HCT116 (cell line): ENCODE measurements at regions not wholly inside any gene's neighbourhood (a gene's known extent, or its start where the extent isn't known, plus 50 kb on each side); places are given as distances from the start of the nearest gene placed in this dataset.

Experiments used
- CBX3 ChIP-seq: IDR thresholded peaks from 2 replicates; pipeline ENCODE4 v1.6.1; 2012; ENCODE audit warnings: low read depth
- EGR1 ChIP-seq: IDR thresholded peaks from 2 replicates; pipeline ENCODE4 v1.6.1; 2012; ENCODE audit warnings: low read depth
- ELF1 ChIP-seq: IDR thresholded peaks from 2 replicates; pipeline ENCODE4 v1.6.1; 2012; ENCODE audit warnings: low read depth, borderline replicate concordance
- EZH2phosphoT487 ChIP-seq: fragments of 200-600 bp; IDR thresholded peaks from 2 replicates; pipeline ENCODE4 v1.6.1; 2018; ENCODE audit warnings: antibody characterized with exemption, borderline replicate concordance
- POLR2A ChIP-seq: IDR thresholded peaks from 2 replicates; pipeline ENCODE4 v1.7.0; 2011; ENCODE audit warnings: borderline replicate concordance; ENCODE audit not compliant: insufficient read depth, insufficient read length; ENCODE audit errors: extremely low read depth
- POLR2AphosphoS5 ChIP-seq: IDR thresholded peaks from 2 replicates; pipeline ENCODE4 v1.6.1; 2011; ENCODE audit warnings: mild to moderate bottlenecking, low read depth, low read length, moderate library complexity
- RAD21 ChIP-seq: IDR thresholded peaks from 2 replicates; pipeline ENCODE4 v1.6.1; 2012; ENCODE audit warnings: low read depth, mild to moderate bottlenecking
- SIN3A ChIP-seq: IDR thresholded peaks from 2 replicates; pipeline ENCODE4 v1.6.1; 2012; ENCODE audit warnings: low read depth
- ZFX ChIP-seq: fragments of 450-650 bp; IDR thresholded peaks from 2 replicates; pipeline ENCODE4 v1.6.1; 2017
- ZNF274 ChIP-seq: fragments of 200-500 bp; sonication (Bioruptor generic); IDR thresholded peaks from 2 replicates; pipeline ENCODE4 v1.6.1; 2014; ENCODE audit warnings: mild to moderate bottlenecking, low read depth, low read length, inconsistent platforms
- TF ChIP-seq, protein P1 (sequence below), 3 experiments: fragments of 200-600 bp in 1 of 3; sonication (generic) in 1 of 3; IDR thresholded peaks in 2 of 3; conservative IDR thresholded peaks in 1 of 3; 2 replicates each; pipeline ENCODE4 v1.5.1; 2012 to 2017; ENCODE audit warnings: low read depth in 2 of 3, low read length in 2 of 3, antibody characterized with exemption in 1 of 3, borderline replicate concordance in 1 of 3, control low read depth in 1 of 3, mild to moderate bottlenecking in 1 of 3, mixed read lengths in 1 of 3, mixed run types in 1 of 3, moderate library complexity in 1 of 3; ENCODE audit not compliant: insufficient read depth in 1 of 3

DNA sequence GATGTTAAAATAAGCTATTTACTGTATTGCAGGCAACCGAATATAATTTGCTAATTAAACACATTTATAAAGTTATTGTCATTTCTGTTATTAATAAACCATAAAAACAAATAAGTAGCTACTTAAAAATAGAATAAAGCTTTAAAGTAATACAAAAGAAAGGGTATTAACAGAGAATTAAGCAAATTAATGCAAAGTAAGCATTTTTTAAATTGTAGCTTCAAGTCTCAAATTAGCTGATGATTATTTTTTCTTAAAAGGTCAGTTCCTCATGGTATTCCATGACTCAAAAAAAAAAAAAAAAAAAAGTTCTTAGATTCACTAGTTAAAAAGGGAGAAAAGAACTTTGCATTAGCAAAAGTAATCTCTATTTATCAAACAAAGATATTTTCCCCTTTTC lies 292.5 kb downstream of the SLITRK1 start:
- TF ChIP-seq EGR1, result no peak
- TF ChIP-seq ZFX, result no peak
- TF ChIP-seq, protein P1, sequence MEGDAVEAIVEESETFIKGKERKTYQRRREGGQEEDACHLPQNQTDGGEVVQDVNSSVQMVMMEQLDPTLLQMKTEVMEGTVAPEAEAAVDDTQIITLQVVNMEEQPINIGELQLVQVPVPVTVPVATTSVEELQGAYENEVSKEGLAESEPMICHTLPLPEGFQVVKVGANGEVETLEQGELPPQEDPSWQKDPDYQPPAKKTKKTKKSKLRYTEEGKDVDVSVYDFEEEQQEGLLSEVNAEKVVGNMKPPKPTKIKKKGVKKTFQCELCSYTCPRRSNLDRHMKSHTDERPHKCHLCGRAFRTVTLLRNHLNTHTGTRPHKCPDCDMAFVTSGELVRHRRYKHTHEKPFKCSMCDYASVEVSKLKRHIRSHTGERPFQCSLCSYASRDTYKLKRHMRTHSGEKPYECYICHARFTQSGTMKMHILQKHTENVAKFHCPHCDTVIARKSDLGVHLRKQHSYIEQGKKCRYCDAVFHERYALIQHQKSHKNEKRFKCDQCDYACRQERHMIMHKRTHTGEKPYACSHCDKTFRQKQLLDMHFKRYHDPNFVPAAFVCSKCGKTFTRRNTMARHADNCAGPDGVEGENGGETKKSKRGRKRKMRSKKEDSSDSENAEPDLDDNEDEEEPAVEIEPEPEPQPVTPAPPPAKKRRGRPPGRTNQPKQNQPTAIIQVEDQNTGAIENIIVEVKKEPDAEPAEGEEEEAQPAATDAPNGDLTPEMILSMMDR (IDR thresholded peaks at IDR 0.05 in 2 of 3, conservative IDR thresholded peaks at IDR 0.05 in 1 of 3; ENCODE audit: borderline replicate concordance in 1 of 3, insufficient read depth in 1 of 3, low read depth in 2 of 3, low read length in 2 of 3), result no peak
- no peak for TF ChIP-seq POLR2AphosphoS5
- no peak for TF ChIP-seq POLR2A
- no peak for TF ChIP-seq SIN3A
- no peak for TF ChIP-seq RAD21
- no peak for TF ChIP-seq CBX3
- no peak for TF ChIP-seq ELF1
- TF ChIP-seq EZH2phosphoT487, result no peak
- TF ChIP-seq ZNF274, result no peak
